PC-3 (cell line): ENCODE measurements at regions not wholly inside any gene's neighbourhood (a gene's known extent, or its start where the extent isn't known, plus 50 kb on each side); places are given as distances from the start of the nearest gene placed in this dataset.

Experiments used
- ATAC-seq: fragments of 200-7000 bp; cut with Tn5 transposase; 2 replicates; pipeline ENCODE4 v1.9.1; 2020; ENCODE audit warnings: mild to moderate bottlenecking, moderate library complexity
- BruUV-seq: library from RNA; stranded (reverse); fragments of 400-500 nt; replicated peaks from 2 replicates; lab custom pipeline; 2021; lab: Mats Ljungman, UMichigan
- CTCF ChIA-PET: fragments of 300-600 bp; sonication (Branson Sonifier 250); formaldehyde crosslinking; loops from one replicate; lab custom pipeline; 2022; ENCODE audit warnings: antibody characterized with exemption; lab: Charles Lee
- POLR2A ChIA-PET: fragments of 300-600 bp; sonication (Branson Sonifier 250); formaldehyde crosslinking; loops from one replicate; lab custom pipeline; 2022; ENCODE audit warnings: antibody characterized with exemption; ENCODE audit not compliant: unreplicated experiment; lab: Charles Lee
- DNase-seq: peaks from one replicate; pipeline ENCODE4 v3.0.0-alpha.2; 2015
- H2AFZ ChIP-seq: fragments of 300-600 bp; sonication (generic); 2 replicates; pipeline ENCODE4 v1.6.0; 2016; ENCODE audit warnings: antibody characterized with exemption, low read length
- H3F3A ChIP-seq: fragments of 300-600 bp; sonication (generic); one replicate; pipeline ENCODE4 v1.6.0; 2017; ENCODE audit warnings: antibody characterized with exemption, low read length, control low read depth, mild to moderate bottlenecking; ENCODE audit not compliant: unreplicated experiment
- H3K27ac ChIP-seq: fragments of 300-600 bp; sonication (generic); 2 replicates; pipeline ENCODE4 v1.5.1; 2016; ENCODE audit warnings: mild to moderate bottlenecking, low read length
- H3K27me3 ChIP-seq: fragments of 300-600 bp; sonication (generic); 2 replicates; pipeline ENCODE4 v1.6.1; 2016; ENCODE audit warnings: low read length, mixed read lengths
- H3K36me3 ChIP-seq: fragments of 300-600 bp; sonication (generic); 2 replicates; pipeline ENCODE4 v1.6.1; 2016; ENCODE audit warnings: low read depth, mixed run types, low read length, mixed read lengths
- H3K4me1 ChIP-seq: fragments of 300-600 bp; sonication (generic); 2 replicates; pipeline ENCODE4 v1.5.1; 2016; ENCODE audit warnings: low read length; ENCODE audit not compliant: insufficient read depth
- H3K4me2 ChIP-seq: fragments of 300-600 bp; sonication (generic); 2 replicates; pipeline ENCODE4 v1.6.0; 2016; ENCODE audit warnings: low read length
- H3K4me3 ChIP-seq: fragments of 300-600 bp; sonication (generic); 2 replicates; pipeline ENCODE4 v1.5.1; 2016; ENCODE audit warnings: mild to moderate bottlenecking, low read length, mixed read lengths
- H3K79me2 ChIP-seq: fragments of 300-600 bp; sonication (generic); 2 replicates; pipeline ENCODE4 v1.6.1; 2017; ENCODE audit warnings: low read length, mixed read lengths
- H3K9ac ChIP-seq: fragments of 300-600 bp; sonication (generic); 2 replicates; pipeline ENCODE4 v1.6.0; 2016; ENCODE audit warnings: mild to moderate bottlenecking, low read length
- H3K9me2 ChIP-seq: fragments of 300-600 bp; sonication (generic); replicated peaks from 2 replicates; pipeline ENCODE4 v1.6.1; 2016; ENCODE audit warnings: mixed run types, low read length, mixed read lengths
- H3K9me3 ChIP-seq: fragments of 300-600 bp; sonication (generic); 2 replicates; pipeline ENCODE4 v1.6.1; 2016; ENCODE audit warnings: low read length, mixed read lengths
- H4K20me1 ChIP-seq: fragments of 300-600 bp; sonication (generic); 2 replicates; pipeline ENCODE4 v1.6.1; 2016; ENCODE audit warnings: low read length, mixed read lengths
- CTCF ChIP-seq: fragments of 300-600 bp; sonication (generic); conservative IDR thresholded peaks from 2 replicates; pipeline ENCODE4 v1.5.1; 2017; ENCODE audit warnings: antibody characterized with exemption, low read depth, mild to moderate bottlenecking, low read length
- EZH2 ChIP-seq: fragments of 300-600 bp; sonication (generic); IDR thresholded peaks from one replicate; pipeline ENCODE4 v1.6.1; 2017; ENCODE audit warnings: antibody characterized with exemption, mild to moderate bottlenecking, low read length; ENCODE audit not compliant: unreplicated experiment
- EZH2phosphoT487 ChIP-seq: fragments of 300-600 bp; sonication (generic); IDR thresholded peaks from 2 replicates; pipeline ENCODE4 v1.6.1; 2018; ENCODE audit warnings: mild to moderate bottlenecking, antibody characterized with exemption, low read length, borderline replicate concordance
- intact Hi-C: fragments of 100-400 bp; cut with micrococcal nuclease; formaldehyde crosslinking; loops from 2 replicates; pipeline ENCODE4 v1.9.0; 2023

DNA sequence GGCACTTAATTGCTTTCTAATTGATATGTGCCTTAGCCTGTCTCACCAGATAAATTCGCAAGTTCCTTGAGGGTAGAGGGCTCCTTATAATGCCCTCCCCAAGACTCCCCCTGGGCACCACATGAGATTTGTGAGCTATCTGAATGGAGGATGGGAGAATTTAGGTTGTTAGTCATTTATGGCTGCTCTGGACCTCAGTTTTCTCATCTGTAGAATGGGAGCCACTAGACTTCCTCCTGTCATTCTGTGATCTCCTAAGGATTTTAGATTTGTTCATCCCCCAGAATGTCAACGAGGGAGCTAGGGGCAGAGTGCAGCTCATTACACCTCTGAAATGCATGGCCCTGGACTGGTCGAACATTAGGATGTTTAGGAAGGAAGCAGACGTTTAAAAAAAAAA lies 294.6 kb downstream of the MIAT start:
- Histone ChIP-seq H2AFZ (no peak overlapping the region), H3K9ac (no peak overlapping the region), H3F3A (no peaks in the 10 kb centered on the region), H3K4me2 (no peak overlapping the region), H3K4me1 (no peaks in the 10 kb centered on the region), H4K20me1 (no peaks in the 10 kb centered on the region), H3K36me3 (no peaks in the 10 kb centered on the region), H3K79me2 (no peaks in the 10 kb centered on the region), H3K4me3 (no peak overlapping the region), H3K9me3 (no peaks in the 10 kb centered on the region), H3K9me2 (no peaks in the 10 kb centered on the region), H3K27ac (no peak overlapping the region), H3K27me3 (0 out of 2 replicates have a peak, but pooled peaks cover 15% of the 10 kb centered on the region)
- no TSS peak for BruUV-seq
- ATAC-seq = no peak
- TF ChIP-seq CTCF (no peak), EZH2phosphoT487 (no peak), EZH2 (no peak)
- intact Hi-C loops = no loop called here
- no peak for DNase-seq
- CTCF ChIA-PET = no interaction called here
- POLR2A ChIA-PET = no interaction called here

- 0 out of 2 replicates have a peak, but pooled peaks cover 15% of the 10 kb centered on the region for H3K27me3 ChIP-seq
- no peaks in the 10 kb centered on the region for H3K4me1 ChIP-seq
- no peaks in the 10 kb centered on the region for H3F3A ChIP-seq
- no TSS peak for BruUV-seq
- no peak for DNase-seq
- CTCF ChIA-PET = no interaction called here
- ATAC-seq = no peak
- POLR2A ChIA-PET = no interaction called here
- no peaks in the 10 kb centered on the region for H3K36me3 ChIP-seq
- no peaks in the 10 kb centered on the region for H3K79me2 ChIP-seq
- H2AFZ ChIP-seq = no peak overlapping the region
- H3K4me2 ChIP-seq = no peak overlapping the region
- H3K9me3 ChIP-seq = no peaks in the 10 kb centered on the region
- no peaks in the 10 kb centered on the region for H4K20me1 ChIP-seq
- H3K9ac ChIP-seq = no peak overlapping the region
- H3K4me3 ChIP-seq = no peak overlapping the region
- no peaks in the 10 kb centered on the region for H3K9me2 ChIP-seq
- intact Hi-C loops = no loop called here
- TF ChIP-seq CTCF (no peak), EZH2 (no peak), EZH2phosphoT487 (no peak)
- no peak overlapping the region for H3K27ac ChIP-seq
Observed at GRCh38 chr22:26952451-26953011, 295.1 kb downstream of the MIAT start.

DNA sequence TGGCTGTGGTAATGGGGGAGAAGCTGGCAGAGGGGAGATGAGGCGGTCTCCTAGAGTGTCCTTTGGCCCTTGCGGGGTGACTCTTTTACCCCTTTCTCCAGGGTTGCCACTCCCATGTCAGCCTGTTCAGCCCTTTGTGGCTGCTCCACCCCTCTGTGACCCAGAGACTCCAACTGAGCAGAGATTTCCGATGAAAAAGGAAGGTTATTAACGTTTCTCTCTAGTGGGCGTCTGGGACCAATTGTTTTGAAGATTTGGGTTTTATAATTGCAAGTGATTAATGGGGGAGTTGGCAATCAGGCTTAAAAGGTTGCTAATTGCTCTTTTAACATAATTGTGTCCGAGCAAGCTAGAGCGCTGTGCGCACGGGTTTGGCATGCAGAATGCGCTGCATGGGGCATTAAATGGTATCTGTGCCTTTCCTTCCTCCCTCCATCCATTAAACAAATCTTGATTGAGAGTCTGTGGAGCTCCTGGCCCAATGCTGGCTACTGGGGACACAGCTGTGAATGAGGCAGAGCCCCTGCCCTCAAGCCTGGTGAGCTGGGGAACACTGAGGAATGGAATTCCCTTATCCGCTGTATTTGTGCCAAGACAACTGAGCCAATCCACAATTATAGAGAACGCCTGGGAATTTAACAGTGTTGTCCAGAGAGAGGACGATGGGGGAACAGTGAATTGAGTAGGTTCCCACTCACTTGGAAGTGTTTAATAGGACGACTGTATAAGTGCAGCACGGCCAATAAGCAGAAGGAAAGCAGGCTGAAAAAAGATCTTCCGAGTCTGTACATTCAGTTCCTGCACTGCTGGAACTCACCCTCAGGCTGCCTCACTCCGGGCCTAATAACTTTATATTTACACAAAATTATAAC lies 295.9 kb downstream of the MIAT start:
- no peaks in the 10 kb centered on the region for H4K20me1 ChIP-seq
- H3F3A ChIP-seq = no peaks in the 10 kb centered on the region
- no peak for DNase-seq
- H3K4me1 ChIP-seq = no peaks in the 10 kb centered on the region
- H3K27me3 ChIP-seq = 0 out of 2 replicates have a peak, but pooled peaks cover 15% of the 10 kb centered on the region
- no peak for ATAC-seq
- no peak overlapping the region for H3K4me2 ChIP-seq
- H2AFZ ChIP-seq = no peak overlapping the region
- H3K79me2 ChIP-seq = no peaks in the 10 kb centered on the region
- H3K36me3 ChIP-seq = no peaks in the 10 kb centered on the region
- CTCF ChIA-PET = no interaction called here
- TF ChIP-seq EZH2phosphoT487 (no peak), EZH2 (no peak), CTCF (no peak)
- H3K9me2 ChIP-seq = no peaks in the 10 kb centered on the region
- POLR2A ChIA-PET = no interaction called here
- no TSS peak for BruUV-seq
- H3K9me3 ChIP-seq = no peaks in the 10 kb centered on the region
- H3K9ac ChIP-seq = no peak overlapping the region
- no peak overlapping the region for H3K27ac ChIP-seq
- H3K4me3 ChIP-seq = no peak overlapping the region
- intact Hi-C loops = no loop called here
